ENCODE measurements at regions not wholly inside any gene's neighbourhood (a gene's known extent, or its start where the extent isn't known, plus 50 kb on each side); places are given as distances from the start of the nearest gene placed in this dataset.

GRCh38 chr22:27685970-27686369, 115.6 kb downstream of the MN1 start:
- Histone ChIP-seq H3K27ac (ENCODE audit: low read length) (peak overlapping the region; percentile 85), H3K4me3 (ENCODE audit: low read length in 2 of 2) (peak overlapping the region in 1 of 2 donors; percentile 22), H3K36me3 (ENCODE audit: control insufficient read depth in 2 of 2, insufficient read depth in 2 of 2, low read length in 2 of 2) (no peaks in the 10 kb centered on the region), H3K4me1 (ENCODE audit: control insufficient read depth, insufficient read depth, low read length) (peaks cover 25% of the 10 kb centered on the region), H3K27me3 (ENCODE audit: control insufficient read depth in 1 of 2, insufficient read depth in 2 of 2, low read length in 2 of 2) (no peaks in the 10 kb centered on the region), H3K9me3 (ENCODE audit: control insufficient read depth in 2 of 2, low read length in 2 of 2) (no peaks in the 10 kb centered on the region), H3K9ac (ENCODE audit: low read length in 2 of 2) (peak overlapping the region; percentile 19 to 55)

GRCh38 chr22:27686534-27686933, 115.0 kb downstream of the MN1 start:
- Histone ChIP-seq H3K36me3 (ENCODE audit: control insufficient read depth in 2 of 2, insufficient read depth in 2 of 2, low read length in 2 of 2) (no peaks in the 10 kb centered on the region), H3K9me3 (ENCODE audit: control insufficient read depth in 2 of 2, low read length in 2 of 2) (no peaks in the 10 kb centered on the region), H3K4me1 (ENCODE audit: control insufficient read depth, insufficient read depth, low read length) (peaks cover 25% of the 10 kb centered on the region), H3K4me3 (ENCODE audit: low read length in 2 of 2) (peak overlapping the region in 1 of 2 donors; percentile 22), H3K9ac (ENCODE audit: low read length in 2 of 2) (peak overlapping the region; percentile 44 to 58), H3K27ac (ENCODE audit: low read length) (peak overlapping the region; percentile 85), H3K27me3 (ENCODE audit: control insufficient read depth in 1 of 2, insufficient read depth in 2 of 2, low read length in 2 of 2) (no peaks in the 10 kb centered on the region)

GRCh38 chr22:27687984-27688545, 113.5 kb downstream of the MN1 start:
- no peak overlapping the region for H3K4me3 ChIP-seq (ENCODE audit: low read length in 2 of 2)
- H3K4me1 ChIP-seq (ENCODE audit: control insufficient read depth, insufficient read depth, low read length): peaks cover 25% of the 10 kb centered on the region
- H3K9me3 ChIP-seq (ENCODE audit: control insufficient read depth in 2 of 2, low read length in 2 of 2): peaks cover 0 to 2% of the 10 kb centered on the region in 2 donors
- H3K27me3 ChIP-seq (ENCODE audit: control insufficient read depth in 1 of 2, insufficient read depth in 2 of 2, low read length in 2 of 2): no peaks in the 10 kb centered on the region
- no peak overlapping the region for H3K9ac ChIP-seq (ENCODE audit: low read length in 2 of 2)
- no peaks in the 10 kb centered on the region for H3K36me3 ChIP-seq (ENCODE audit: control insufficient read depth in 2 of 2, insufficient read depth in 2 of 2, low read length in 2 of 2)
- H3K27ac ChIP-seq (ENCODE audit: low read length): no peak overlapping the region

GRCh38 chr22:27689664-27690063, 111.9 kb downstream of the MN1 start:
- Histone ChIP-seq H3K4me3 (ENCODE audit: low read length in 2 of 2) (no peak overlapping the region), H3K27me3 (ENCODE audit: control insufficient read depth in 1 of 2, insufficient read depth in 2 of 2, low read length in 2 of 2) (no peaks in the 10 kb centered on the region), H3K4me1 (ENCODE audit: control insufficient read depth, insufficient read depth, low read length) (peaks cover 25% of the 10 kb centered on the region), H3K27ac (ENCODE audit: low read length) (no peak overlapping the region), H3K9ac (ENCODE audit: low read length in 2 of 2) (no peak overlapping the region), H3K36me3 (ENCODE audit: control insufficient read depth in 2 of 2, insufficient read depth in 2 of 2, low read length in 2 of 2) (no peaks in the 10 kb centered on the region), H3K9me3 (ENCODE audit: control insufficient read depth in 2 of 2, low read length in 2 of 2) (peaks cover 0 to 3% of the 10 kb centered on the region in 2 donors)

GRCh38 chr22:27690599-27690998, 111.0 kb downstream of the MN1 start:
- H3K4me1 ChIP-seq (ENCODE audit: control insufficient read depth, insufficient read depth, low read length): peaks cover 18% of the 10 kb centered on the region
- peaks cover 0 to 3% of the 10 kb centered on the region in 2 donors for H3K9me3 ChIP-seq (ENCODE audit: control insufficient read depth in 2 of 2, low read length in 2 of 2)
- no peaks in the 10 kb centered on the region for H3K27me3 ChIP-seq (ENCODE audit: control insufficient read depth in 1 of 2, insufficient read depth in 2 of 2, low read length in 2 of 2)
- H3K4me3 ChIP-seq (ENCODE audit: low read length in 2 of 2): no peak overlapping the region
- H3K36me3 ChIP-seq (ENCODE audit: control insufficient read depth in 2 of 2, insufficient read depth in 2 of 2, low read length in 2 of 2): no peaks in the 10 kb centered on the region
- no peak overlapping the region for H3K9ac ChIP-seq (ENCODE audit: low read length in 2 of 2)
- H3K27ac ChIP-seq (ENCODE audit: low read length): no peak overlapping the region

- Histone ChIP-seq H3K9ac (ENCODE audit: low read length in 2 of 2) (no peak overlapping the region), H3K27ac (ENCODE audit: low read length) (no peak overlapping the region), H3K9me3 (ENCODE audit: control insufficient read depth in 2 of 2, low read length in 2 of 2) (peaks cover 3 to 4% of the 10 kb centered on the region in 2 donors), H3K36me3 (ENCODE audit: control insufficient read depth in 2 of 2, insufficient read depth in 2 of 2, low read length in 2 of 2) (no peaks in the 10 kb centered on the region), H3K27me3 (ENCODE audit: control insufficient read depth in 1 of 2, insufficient read depth in 2 of 2, low read length in 2 of 2) (no peaks in the 10 kb centered on the region), H3K4me3 (ENCODE audit: low read length in 2 of 2) (no peak overlapping the region), H3K4me1 (ENCODE audit: control insufficient read depth, insufficient read depth, low read length) (peaks cover 2% of the 10 kb centered on the region)
These were observed 109.3 kb downstream of the MN1 start for GRCh38 chr22:27692243-27692642.

- H3K4me3 ChIP-seq (ENCODE audit: low read length in 2 of 2): no peak overlapping the region
- no peaks in the 10 kb centered on the region for H3K36me3 ChIP-seq (ENCODE audit: control insufficient read depth in 2 of 2, insufficient read depth in 2 of 2, low read length in 2 of 2)
- no peaks in the 10 kb centered on the region for H3K27me3 ChIP-seq (ENCODE audit: control insufficient read depth in 1 of 2, insufficient read depth in 2 of 2, low read length in 2 of 2)
- H3K9me3 ChIP-seq (ENCODE audit: control insufficient read depth in 2 of 2, low read length in 2 of 2): peaks cover 6 to 7% of the 10 kb centered on the region in 2 donors
- no peak overlapping the region for H3K9ac ChIP-seq (ENCODE audit: low read length in 2 of 2)
- H3K4me1 ChIP-seq (ENCODE audit: control insufficient read depth, insufficient read depth, low read length): no peaks in the 10 kb centered on the region
- H3K27ac ChIP-seq (ENCODE audit: low read length): no peak overlapping the region
These were observed 105.6 kb downstream of the MN1 start for GRCh38 chr22:27695925-27696324.

- H3K27ac ChIP-seq (ENCODE audit: low read length): no peak overlapping the region
- H3K4me1 ChIP-seq (ENCODE audit: control insufficient read depth, insufficient read depth, low read length): no peaks in the 10 kb centered on the region
- H3K9ac ChIP-seq (ENCODE audit: low read length in 2 of 2): no peak overlapping the region
- peaks cover 7 to 13% of the 10 kb centered on the region in 2 donors for H3K9me3 ChIP-seq (ENCODE audit: control insufficient read depth in 2 of 2, low read length in 2 of 2)
- H3K36me3 ChIP-seq (ENCODE audit: control insufficient read depth in 2 of 2, insufficient read depth in 2 of 2, low read length in 2 of 2): no peaks in the 10 kb centered on the region
- H3K4me3 ChIP-seq (ENCODE audit: low read length in 2 of 2): no peak overlapping the region
- H3K27me3 ChIP-seq (ENCODE audit: control insufficient read depth in 1 of 2, insufficient read depth in 2 of 2, low read length in 2 of 2): no peaks in the 10 kb centered on the region
These were observed 103.7 kb downstream of the MN1 start for GRCh38 chr22:27697888-27698287.

Data from stomach smooth muscle (tissue), 2 donors.